HL-60/S4 (cell line): ENCODE measurements at regions not wholly inside any gene's neighbourhood (a gene's known extent, or its start where the extent isn't known, plus 50 kb on each side); places are given as distances from the start of the nearest gene placed in this dataset.

Source experiments
- in situ Hi-C: fragments of 300-500 bp; cut with MboI; formaldehyde crosslinking; loops from 2 replicates; pipeline ENCODE4 v1.14.3; 2022; ENCODE audit warnings: low sequenced_read_pairs

DNA sequence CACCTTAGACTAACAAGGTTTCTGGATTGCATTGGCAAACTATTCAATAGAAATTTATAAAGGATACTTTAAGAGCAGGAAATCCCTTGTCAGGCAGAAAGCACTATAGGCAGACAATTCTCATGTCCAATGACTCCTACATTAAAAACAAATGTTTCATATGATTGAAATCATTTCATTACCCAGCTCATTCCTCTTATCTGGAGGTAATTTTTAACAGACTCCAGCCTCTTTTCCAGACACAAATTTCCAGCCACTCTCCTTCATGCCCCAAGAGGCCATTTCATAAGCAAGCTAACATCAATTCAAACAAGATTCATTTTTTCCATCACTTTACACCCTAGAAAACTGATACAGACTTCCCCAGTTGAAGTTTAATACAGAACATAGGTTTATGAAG, 495.1 kb upstream of the FRG1 start:
- in situ Hi-C loops, result no loop called here

DNA sequence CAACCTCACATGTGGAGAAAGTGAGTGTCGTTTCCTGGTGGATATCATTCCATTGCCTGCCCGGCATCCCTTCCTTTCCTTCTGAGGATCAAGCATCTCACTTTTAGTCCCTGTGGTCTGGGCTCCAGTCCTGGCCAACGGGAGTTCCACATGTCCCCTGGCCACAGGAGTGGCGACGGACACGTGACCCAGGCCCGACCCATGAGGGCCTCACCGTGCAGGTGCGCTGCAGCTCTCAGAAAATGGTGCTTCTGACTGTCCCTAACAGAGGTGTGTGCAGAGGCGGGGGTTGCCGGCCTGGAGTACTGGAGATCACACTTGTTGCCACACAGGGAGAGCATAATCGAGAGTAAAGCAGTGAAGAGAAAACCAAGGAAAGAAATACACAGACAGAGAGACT, 476.9 kb upstream of the FRG1 start:
- in situ Hi-C loops, result no loop called here

DNA sequence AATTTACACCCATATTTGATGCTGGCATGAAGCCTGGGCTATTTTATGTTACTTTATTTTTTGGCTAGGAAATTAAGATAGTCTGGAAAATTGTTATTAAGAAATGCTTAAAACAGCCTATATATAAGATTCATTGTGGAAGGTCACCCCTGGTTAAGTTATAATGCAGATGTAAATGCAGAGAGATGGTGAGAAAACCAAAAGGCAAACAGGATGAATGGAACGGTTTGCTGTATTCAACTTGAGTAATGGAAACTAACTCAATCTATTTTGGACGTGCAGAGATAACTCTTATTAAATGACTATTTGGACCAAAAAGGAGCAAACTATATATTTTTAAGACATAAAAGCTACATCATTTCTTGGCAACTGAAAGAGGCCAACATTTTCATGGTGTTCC, 446.3 kb upstream of the FRG1 start:
- in situ Hi-C loops, result no loop called here

DNA sequence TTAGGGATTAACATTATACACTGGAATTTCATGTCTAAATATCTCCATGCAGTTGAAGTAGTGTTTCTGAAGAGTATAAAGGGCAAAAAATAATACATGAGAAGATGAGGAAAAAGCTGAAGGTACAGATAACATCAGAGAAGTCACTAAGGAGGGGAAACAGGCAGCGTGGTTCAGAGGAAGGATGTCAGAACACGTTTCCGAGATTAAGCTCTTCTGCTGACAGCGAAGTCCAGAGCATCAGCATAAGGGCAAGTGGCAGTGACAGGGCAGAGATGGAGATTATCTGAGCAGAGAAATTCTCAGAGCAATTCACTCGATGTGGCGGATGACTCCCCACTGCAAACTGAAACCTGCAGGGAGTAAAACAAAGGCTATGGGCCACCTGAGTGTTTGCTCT, 443.2 kb upstream of the FRG1 start:
- in situ Hi-C loops, result no loop called here

DNA sequence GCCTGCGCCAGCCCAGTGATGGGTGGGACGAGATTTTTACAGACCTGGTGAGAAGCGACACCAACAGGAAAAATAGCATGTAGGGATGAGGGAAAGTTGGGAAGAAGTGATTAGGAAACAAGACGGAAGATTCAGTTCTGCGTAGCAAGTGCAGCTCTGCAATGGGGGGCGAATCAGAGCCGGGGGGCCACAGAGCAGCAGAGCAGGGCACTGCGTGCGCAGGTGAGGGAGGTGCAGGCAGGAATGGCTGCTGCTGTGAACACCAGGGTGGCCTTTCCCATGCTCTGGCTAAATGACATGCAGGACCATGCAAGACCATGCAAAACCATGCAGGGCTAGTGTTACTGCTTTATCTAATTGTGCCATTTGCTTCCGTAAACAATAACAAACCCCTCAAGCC, 442.7 kb upstream of the FRG1 start:
- in situ Hi-C loops, result no loop called here

DNA sequence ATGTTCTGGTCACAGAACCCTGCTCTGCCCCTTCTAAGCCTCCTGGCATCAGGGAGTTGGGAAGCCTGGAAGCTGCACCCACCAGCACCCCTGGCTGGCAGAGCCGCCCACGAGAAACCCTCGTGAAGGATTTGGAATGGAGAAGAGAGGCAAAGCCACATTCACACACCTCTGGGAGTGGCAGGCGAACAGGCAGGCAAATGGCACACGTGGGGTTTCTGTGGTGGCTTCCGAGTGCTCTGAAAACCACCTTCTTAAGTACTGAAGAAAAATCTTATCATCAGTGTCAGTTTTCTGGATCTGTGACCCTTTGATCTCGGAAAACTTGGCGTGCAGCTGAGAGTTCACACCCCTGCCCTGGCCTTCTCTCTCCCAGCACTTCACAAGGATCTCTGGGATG, 442.2 kb upstream of the FRG1 start:
- in situ Hi-C loops, result no loop called here

DNA sequence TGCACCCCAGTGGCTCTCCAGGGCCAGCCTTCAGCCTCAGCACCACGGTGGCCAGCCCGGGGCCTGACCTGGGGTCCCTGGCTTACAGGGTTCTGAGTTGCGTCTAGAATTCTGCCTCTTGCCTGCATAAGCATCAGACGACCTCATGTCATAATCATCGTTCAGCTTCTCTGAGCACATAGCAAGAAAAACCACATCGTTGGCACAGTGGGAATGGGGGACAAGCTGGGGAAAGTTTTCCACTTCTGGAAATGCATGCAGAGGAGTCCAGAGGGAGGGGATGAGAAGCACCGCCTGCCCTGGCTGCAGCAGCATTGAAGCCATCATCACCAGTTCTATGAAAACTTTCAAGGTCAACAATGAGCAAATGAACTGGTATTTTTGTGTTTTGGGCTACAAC, 441.0 kb upstream of the FRG1 start:
- in situ Hi-C loops, result no loop called here

DNA sequence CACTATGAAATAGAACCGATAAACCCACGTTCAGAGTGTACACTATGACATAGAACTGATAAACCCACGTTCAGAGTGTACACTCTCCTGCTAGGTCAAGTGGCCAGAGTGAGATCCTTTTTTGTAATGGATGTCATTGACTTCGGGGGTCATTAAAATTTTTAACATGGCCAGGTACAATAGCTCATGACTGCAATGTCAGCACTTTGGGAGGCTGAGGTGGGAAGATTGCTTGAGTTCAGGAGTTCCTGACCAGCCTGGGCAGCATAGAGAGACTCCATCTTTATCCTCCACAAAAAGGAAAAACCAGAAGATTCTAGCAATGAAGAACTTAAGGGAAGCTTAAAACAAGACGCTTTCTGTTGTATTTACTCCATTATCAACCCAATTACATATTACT, 439.7 kb upstream of the FRG1 start:
- in situ Hi-C loops, result no loop called here

DNA sequence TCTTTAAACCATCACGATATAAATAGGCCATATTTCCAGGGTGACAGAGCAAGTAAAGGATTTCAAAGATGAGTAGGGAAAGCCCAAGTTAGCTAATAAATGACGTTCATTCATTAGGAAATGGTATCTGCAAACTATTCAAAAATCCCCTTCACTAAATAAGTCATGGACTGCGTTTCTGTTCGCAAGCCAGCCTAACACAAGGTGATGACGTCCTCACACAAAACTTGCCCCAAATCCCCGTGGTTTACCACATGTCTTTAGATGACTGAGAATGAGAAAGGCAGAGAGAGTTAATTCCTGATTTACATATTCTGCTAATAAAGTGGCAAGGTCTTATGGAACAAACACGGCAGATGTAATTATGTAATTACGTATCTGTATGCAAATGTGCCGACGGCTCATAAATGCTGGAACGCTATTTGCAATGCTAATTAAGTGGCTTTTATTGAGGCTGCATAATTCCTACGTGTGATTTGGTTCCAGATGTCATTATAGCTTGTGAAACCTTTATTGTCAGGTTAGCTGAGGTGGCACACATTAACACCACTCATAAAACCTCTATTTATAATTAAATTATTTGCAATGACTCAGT, 437.7 kb upstream of the FRG1 start:
- in situ Hi-C loops, result no loop called here

DNA sequence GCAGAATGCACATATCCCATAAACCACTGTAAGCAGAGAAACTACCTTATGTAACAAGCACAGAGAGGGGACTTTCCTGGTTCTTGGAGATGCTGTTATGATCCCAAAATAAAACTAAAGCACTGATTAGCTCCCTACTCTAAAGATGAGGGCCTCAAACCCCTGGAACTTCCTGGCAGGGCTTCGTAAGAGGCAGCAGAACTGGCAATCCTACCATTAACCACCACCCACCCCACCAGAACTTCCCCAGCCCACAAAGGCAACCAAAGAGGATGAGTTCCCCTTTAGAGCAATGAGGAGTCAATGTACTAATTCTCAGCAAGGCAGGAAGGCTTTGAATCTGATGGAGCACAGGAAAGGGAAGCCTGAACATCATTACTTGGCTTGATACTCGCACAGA, 436.5 kb upstream of the FRG1 start:
- in situ Hi-C loops, result no loop called here

DNA sequence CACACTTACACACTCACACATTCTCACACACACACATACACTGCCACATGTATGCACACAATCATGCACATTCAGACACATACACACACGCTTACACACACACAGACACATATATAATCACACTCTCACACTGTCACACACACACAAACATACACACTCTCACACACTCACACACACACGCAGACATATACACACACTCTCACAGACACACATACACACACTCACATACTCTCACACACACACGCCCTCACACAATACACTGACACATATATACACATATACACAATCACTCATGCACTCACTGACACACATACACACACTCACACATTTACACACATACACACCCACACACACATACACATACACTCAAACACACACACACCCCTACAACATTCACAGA, 435.3 kb upstream of the FRG1 start:
- in situ Hi-C loops, result no loop called here

DNA sequence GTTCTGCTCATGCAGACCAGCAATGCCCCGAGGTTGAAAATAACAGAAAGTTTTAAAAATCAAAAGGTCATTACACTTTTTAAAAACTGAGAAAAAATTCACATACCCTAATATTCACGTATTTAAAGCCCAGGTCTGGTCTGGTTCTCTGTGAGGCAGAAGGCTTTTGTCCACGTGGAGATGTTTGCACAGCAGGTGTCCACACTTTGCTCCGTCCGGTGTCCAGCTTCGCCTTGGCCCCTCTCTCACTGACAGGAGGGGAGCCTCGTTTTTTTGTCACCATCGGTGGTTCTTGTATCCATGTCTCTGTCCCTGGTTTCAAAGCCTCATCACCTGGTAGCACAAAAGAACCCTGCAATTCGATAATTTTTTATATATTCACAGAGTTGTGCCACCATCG, 434.6 kb upstream of the FRG1 start:
- in situ Hi-C loops, result no loop called here

DNA sequence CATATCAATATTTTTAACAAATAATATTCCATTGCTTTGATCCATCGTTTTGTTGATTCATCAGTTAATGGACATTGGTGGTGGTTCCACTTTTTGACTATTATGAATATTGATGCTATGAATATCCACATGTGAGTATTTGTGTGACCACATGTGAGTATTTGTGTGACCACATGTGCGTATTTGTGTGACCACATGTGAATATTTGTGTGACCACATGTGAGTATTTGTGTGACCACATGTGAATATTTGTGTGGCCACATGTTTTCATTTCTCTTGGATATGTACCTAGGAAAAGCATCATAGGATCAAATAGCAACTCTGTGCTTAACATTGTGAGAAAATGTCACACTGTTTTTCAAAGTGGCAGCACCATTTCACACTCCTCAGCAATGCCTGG, 433.6 kb upstream of the FRG1 start:
- in situ Hi-C loops, result no loop called here

DNA sequence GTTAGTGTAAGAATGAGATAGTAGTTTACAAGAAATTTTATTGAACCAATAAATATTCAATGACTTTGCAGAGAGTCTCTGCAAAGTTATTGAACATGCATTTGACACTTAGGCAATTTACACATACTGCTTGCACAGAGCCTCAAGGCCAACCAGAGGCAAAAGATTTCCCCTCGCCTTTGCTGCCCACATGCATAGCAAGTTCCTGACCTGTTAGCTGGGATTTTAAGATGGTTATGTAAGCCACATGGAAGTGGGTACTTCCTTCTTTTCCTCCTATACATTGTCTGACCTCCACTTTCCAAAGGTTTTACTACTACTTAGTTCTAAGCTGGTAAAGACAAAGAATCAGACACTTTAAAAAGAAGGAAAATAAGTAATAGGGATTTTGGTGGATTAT, 430.1 kb upstream of the FRG1 start:
- in situ Hi-C loops, result no loop called here

DNA sequence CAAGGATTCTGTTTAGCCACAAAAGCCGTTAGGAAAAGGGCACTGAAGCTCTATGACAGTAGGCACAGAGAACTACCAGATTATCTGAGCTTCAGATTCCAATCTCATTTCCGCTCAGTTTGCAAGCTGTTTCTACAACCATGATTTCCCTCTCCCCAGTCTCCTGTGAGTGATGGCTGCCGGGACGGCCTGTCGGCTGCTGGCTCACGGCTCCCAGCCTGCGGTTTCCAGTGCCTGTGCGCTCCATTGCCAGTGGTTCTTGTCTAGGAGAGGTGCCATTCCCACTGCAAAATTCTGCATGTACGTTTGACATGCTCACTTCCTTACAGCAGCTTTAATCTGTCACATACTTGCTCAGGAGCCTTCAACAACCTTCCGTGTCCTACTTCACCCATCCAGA, 429.1 kb upstream of the FRG1 start:
- in situ Hi-C loops, result no loop called here

DNA sequence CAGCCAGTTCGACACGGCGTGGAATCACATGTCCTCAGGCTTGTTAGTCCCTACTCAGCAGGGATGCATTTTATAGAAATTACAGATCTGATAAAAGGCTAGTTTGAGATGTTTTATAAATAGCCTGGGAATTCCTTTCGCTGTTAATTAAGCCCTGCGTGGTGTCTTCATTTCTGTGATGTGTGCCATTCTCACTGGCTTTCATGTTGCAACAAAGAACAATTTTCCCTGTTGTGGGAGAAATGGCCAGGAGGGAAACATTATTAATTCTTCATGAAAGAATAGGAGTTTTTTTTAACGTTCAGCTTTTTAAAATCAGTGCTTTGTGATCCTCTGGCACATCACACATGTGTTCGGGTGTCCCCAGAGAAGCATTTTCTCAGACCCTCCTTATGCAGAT, 427.3 kb upstream of the FRG1 start:
- in situ Hi-C loops, result no loop called here

DNA sequence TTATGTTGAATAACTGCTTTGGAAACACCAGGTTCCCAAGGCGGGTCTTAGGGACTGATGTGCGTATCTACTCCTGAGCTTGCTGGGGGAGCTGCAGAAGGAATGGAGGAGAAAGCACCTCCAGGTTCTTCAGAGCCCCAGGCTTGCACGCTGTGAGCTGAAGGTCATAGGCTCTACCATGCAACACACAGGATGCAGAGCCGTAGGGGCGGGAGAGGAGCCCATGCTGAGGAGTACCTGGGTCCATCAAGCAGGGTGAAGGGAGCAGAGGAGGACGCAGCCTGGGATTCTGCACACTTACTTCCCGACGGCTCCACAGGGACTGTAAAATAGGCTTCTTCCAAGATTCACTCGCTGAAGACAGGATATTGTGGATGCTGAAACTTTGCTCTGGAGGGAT, 426.5 kb upstream of the FRG1 start:
- in situ Hi-C loops, result no loop called here

DNA sequence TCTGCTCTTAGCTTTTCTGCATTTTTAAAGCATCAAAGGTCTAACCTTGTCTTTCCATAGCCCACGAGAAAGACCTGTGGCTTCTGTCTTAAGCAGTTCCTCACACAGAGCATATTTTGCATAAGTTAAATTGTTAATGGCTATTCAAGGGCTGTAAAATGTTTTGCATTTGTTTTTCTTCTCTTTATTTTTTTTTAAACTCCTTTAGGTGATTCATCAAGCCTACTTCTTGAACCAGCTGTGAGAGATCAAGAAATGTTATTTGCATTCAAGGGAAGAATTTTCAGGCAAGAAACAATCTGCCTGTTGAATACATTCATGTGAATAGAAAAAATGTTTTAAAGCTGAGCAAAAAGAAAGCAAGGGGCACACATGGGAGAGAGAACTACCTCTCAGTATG, 423.8 kb upstream of the FRG1 start:
- in situ Hi-C loops, result no loop called here

DNA sequence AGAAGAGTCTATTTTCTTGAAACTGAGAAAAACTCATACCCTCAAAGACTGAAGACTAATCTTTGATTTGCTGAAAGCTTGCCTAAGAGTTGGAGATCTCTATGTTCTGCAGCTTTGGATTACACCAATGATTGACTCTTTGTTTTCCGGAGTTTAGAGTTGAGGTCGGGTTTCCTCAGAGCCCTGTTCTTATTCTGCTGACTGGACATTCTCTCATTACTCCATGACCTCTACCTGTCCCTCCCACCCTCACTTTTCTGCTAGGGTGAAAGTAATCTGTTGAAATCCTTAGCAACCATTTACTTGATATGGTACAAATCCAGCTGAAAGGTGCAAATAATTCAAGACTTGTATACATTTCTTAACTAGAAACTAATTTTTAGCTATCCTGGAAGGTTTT, 421.5 kb upstream of the FRG1 start:
- in situ Hi-C loops, result no loop called here

DNA sequence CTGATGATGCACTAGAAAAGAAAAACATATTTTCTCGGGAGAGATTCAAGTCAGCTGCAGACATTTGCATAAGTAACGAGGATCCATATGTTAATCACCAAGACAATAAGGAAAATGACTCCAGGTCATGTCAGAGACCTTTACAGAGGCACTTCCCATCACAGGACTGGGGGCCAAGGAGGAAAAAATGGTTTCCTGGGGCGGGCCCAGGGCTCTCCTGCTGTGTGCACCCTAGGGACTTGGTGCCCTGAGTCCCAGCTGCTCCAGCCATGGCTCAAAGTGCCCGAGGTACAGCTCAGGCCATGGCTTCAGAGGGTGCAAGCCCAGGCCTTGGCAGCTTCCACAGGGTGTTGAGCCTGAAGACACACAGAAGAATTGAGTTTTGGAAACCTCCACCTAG, 415.4 kb upstream of the FRG1 start:
- in situ Hi-C loops, result no loop called here

DNA sequence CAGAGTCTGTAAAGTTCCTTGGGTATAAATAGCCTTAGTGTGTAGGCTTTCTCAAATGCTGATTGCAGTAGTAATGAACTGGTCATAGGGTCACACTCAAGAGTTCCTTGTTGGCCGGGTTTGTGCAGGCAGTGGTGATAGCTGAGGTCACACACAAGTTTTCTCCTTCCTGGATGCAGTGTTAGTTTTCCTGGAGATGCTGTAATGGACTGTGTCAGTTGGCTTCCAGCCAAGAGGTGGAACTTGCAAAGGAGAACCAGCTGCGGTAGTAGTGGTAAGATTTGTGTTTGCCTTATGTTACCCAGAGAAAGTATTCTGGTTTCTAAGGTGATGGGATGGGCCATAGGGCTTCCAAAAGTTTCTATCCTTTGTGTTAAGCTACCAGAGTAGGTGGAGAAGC, 409.8 kb upstream of the FRG1 start:
- in situ Hi-C loops, result no loop called here

DNA sequence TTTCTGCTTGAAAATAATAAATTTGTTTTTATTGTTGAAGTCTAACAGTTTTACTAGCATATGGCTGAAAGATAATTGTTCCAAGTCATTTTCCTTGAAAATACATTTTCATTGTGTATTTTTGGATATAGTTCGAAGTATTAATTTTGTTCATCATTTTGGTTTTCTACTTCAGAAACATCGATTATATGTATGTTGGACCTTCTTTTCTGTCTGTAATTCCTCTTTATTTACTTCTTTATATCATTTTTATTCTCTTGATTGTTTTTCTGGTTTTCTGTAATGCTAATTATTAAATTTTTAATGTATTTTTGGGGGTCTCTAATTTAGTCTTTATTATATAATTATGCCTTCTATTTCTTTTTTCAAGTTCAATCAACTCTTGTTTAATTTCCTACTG, 407.1 kb upstream of the FRG1 start:
- in situ Hi-C loops, result no loop called here

DNA sequence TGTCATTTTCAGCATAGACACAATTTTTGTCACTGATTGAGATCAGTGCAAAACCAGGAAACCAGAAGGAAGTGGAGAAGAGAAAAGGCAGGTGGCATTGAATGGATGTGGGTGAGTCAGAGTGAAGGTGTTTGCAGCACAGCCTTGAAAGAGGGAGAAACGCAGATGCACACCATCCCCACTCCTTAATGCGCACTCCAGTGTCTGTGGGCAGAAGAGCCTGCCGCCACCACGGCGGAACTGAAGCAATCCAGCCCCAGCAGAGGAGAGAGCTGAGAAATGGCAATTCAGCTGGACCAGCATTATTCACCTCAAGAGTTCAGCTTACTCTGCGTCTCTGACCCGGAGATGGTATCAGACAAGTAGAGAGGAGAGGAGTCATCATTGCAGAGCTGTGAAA, 393.1 kb upstream of the FRG1 start:
- in situ Hi-C loops, result no loop called here
